Mammary epithelial cell (primary cell): ENCODE measurements at regions not wholly inside any gene's neighbourhood (a gene's known extent, or its start where the extent isn't known, plus 50 kb on each side); places are given as distances from the start of the nearest gene placed in this dataset.

Source experiments
- CTCF ChIP-seq, 2 donors: IDR thresholded peaks in 1 of 2; conservative IDR thresholded peaks in 1 of 2; 2 replicates each; pipeline ENCODE4 v1.5.1; 2011 to 2012; ENCODE audit warnings: inconsistent platforms in 2 of 2, low read length in 2 of 2, mild to moderate bottlenecking in 2 of 2, control low read depth in 1 of 2, low read depth in 1 of 2; ENCODE audit not compliant: insufficient read depth in 1 of 2; ENCODE audit errors: extremely low read depth in 1 of 2
- EZH2 ChIP-seq: IDR thresholded peaks from 2 replicates; pipeline ENCODE4 v1.6.1; 2012; ENCODE audit warnings: low read length, inconsistent platforms, borderline replicate concordance

- TF ChIP-seq CTCF (conservative IDR thresholded peaks at IDR 0.05 in 1 of 2, IDR thresholded peaks at IDR 0.05 in 1 of 2; ENCODE audit: extremely low read depth in 1 of 2, insufficient read depth in 1 of 2, low read depth in 1 of 2, low read length in 2 of 2): no peak
- no peak for TF ChIP-seq EZH2
These were observed 700.8 kb upstream of the KCND2 start for GRCh38 chr7:119572132-119572531.
